ENCODE measurements at regions not wholly inside any gene's neighbourhood (a gene's known extent, or its start where the extent isn't known, plus 50 kb on each side); places are given as distances from the start of the nearest gene placed in this dataset.

DNA sequence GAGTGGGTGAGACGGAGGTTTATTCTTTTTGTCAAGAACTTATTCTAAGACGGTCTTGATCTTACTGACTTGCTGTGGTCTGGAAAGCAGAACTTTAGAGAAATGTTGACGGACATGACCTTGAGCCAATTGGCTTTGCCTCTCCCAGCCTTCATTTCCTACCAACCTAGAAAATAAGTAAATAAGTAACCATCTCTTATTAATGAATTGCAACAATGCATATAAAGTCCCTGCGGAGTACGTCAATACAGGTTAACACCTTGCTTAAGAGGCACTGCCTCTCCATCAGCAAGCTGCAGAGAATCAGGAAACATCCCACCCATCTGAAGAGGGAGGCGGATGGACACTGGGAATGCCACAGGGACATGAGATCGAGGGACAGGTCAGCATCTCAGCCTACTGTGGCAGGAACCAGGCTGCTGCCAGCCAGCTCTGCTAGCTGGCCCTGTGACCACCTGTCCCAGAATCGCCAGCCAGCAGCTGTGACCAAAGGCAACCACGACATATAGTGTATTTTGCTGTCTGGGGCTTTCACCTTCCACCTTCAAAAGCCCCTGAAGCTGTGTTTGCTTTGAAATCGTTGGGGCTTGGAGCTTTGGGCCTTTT is 208.3 kb downstream of the BCL11B start:
- peaks cover 10% of the 10 kb centered on the region for H3K9me3 ChIP-seq (replicated peaks; ENCODE audit: control insufficient read depth, insufficient read depth, low read length)
- H3K4me1 ChIP-seq (ENCODE audit: control insufficient read depth, extremely low read depth, insufficient read depth, low read length) = no peaks in the 10 kb centered on the region
- FAIRE-seq (no peak), DNase-seq (ENCODE audit: low read depth, low spot score) (no peak)
- no peaks in the 10 kb centered on the region for H3K79me2 ChIP-seq (ENCODE audit: control insufficient read depth, insufficient read depth, low read length)
- H3K4me2 ChIP-seq (ENCODE audit: insufficient read depth, low read length) = no peak overlapping the region
- no peak overlapping the region for H3K9ac ChIP-seq (replicated peaks; ENCODE audit: extremely low read depth, insufficient read depth, low read length)
- H3K4me3 ChIP-seq (replicated peaks in 1 of 3; ENCODE audit: insufficient read depth in 1 of 3, low read depth in 1 of 3, low read length in 3 of 3) = no peak overlapping the region
- no TSS peak for BruUV-seq (replicated peaks)
- H4K20me1 ChIP-seq (replicated peaks; ENCODE audit: control insufficient read depth, extremely low read depth, insufficient read depth, low read length) = no peaks in the 10 kb centered on the region
- no peak overlapping the region for H2AFZ ChIP-seq (ENCODE audit: low read depth, low read length)
- no peak overlapping the region for H3K27ac ChIP-seq (ENCODE audit: insufficient read depth, low read depth, low read length)
- dilution Hi-C loops (cut with MboI; ENCODE audit: extremely low pct_ligation_motif_present, low sequenced_read_pairs) = no loop called here
- TF ChIP-seq MYC (IDR thresholded peaks at IDR 0.05; ENCODE audit: low read depth, low read length) (no peak), FOS (IDR thresholded peaks at IDR 0.05; ENCODE audit: borderline replicate concordance, insufficient read depth, low read length) (no peak), JUN (IDR thresholded peaks at IDR 0.05; ENCODE audit: borderline replicate concordance, insufficient read depth, insufficient read length, low read depth) (no peak), POLR2AphosphoS5 (IDR thresholded peaks at IDR 0.05; ENCODE audit: insufficient read depth, low read depth, low read length) (no peak), GATA2 (IDR thresholded peaks at IDR 0.05; ENCODE audit: insufficient read depth, insufficient read length, low read depth, low read length) (no peak), EZH2 (IDR thresholded peaks at IDR 0.05; ENCODE audit: borderline replicate concordance, low read depth, low read length, severe bottlenecking) (no peak), POLR2A (IDR thresholded peaks at IDR 0.05; ENCODE audit: low read depth, low read length) (no peak)
- TF ChIP-seq, protein P1, sequence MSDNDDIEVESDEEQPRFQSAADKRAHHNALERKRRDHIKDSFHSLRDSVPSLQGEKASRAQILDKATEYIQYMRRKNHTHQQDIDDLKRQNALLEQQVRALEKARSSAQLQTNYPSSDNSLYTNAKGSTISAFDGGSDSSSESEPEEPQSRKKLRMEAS (IDR thresholded peaks at IDR 0.05; ENCODE audit: insufficient read depth, insufficient read length) = no peak
- TF ChIP-seq, protein P2, sequence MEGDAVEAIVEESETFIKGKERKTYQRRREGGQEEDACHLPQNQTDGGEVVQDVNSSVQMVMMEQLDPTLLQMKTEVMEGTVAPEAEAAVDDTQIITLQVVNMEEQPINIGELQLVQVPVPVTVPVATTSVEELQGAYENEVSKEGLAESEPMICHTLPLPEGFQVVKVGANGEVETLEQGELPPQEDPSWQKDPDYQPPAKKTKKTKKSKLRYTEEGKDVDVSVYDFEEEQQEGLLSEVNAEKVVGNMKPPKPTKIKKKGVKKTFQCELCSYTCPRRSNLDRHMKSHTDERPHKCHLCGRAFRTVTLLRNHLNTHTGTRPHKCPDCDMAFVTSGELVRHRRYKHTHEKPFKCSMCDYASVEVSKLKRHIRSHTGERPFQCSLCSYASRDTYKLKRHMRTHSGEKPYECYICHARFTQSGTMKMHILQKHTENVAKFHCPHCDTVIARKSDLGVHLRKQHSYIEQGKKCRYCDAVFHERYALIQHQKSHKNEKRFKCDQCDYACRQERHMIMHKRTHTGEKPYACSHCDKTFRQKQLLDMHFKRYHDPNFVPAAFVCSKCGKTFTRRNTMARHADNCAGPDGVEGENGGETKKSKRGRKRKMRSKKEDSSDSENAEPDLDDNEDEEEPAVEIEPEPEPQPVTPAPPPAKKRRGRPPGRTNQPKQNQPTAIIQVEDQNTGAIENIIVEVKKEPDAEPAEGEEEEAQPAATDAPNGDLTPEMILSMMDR (IDR thresholded peaks at IDR 0.05; ENCODE audit: extremely low read depth in 1 of 2, insufficient read depth in 1 of 2, low read depth in 1 of 2, low read length in 2 of 2) = no peak
- intact Hi-C loops (cut with micrococcal nuclease) = no loop called here
- H3K27me3 ChIP-seq (ENCODE audit: control insufficient read depth in 2 of 2, insufficient read depth in 2 of 2, low read length in 2 of 2) = no peaks in the 10 kb centered on the region
- H3K36me3 ChIP-seq (ENCODE audit: control insufficient read depth in 2 of 2, extremely low read depth in 1 of 2, insufficient read depth in 2 of 2, low read length in 2 of 2) = no peaks in the 10 kb centered on the region
- H3K9me1 ChIP-seq (replicated peaks; ENCODE audit: control insufficient read depth, extremely low read depth, insufficient read depth, low read length) = no peaks in the 10 kb centered on the region
- CTCF ChIA-PET = no interaction called here
- POLR2A ChIA-PET = no interaction called here
